Heart right ventricle (tissue), 16 donors: ENCODE measurements at regions not wholly inside any gene's neighbourhood (a gene's known extent, or its start where the extent isn't known, plus 50 kb on each side); places are given as distances from the start of the nearest gene placed in this dataset.

ENCODE experiments used
- ATAC-seq, 8 donors: fragments of 200-7000 bp; cut with Tn5 transposase; one replicate each; pipeline ENCODE4 v1.9.1; 2020; ENCODE audit warnings: mild to moderate bottlenecking in 8 of 8, moderate library complexity in 8 of 8, moderate number of reproducible peaks in 1 of 8
- DNase-seq, 2 donors: peaks; one replicate each; pipeline ENCODE4 v3.0.0-alpha.2; 2020
- H3K27ac ChIP-seq, 10 donors: fragments of 200-600 bp; sonication (generic) in 2 of 10; one replicate each; pipeline versions ENCODE4 v1.5.0 to v1.8.0; 2020 to 2022; ENCODE audit warnings: mild to moderate bottlenecking in 3 of 10
- H3K27me3 ChIP-seq, 7 donors: fragments of 200-600 bp; one replicate each; pipeline ENCODE4 v1.8.0; 2021 to 2022; ENCODE audit warnings: mild to moderate bottlenecking in 2 of 7
- H3K36me3 ChIP-seq, 9 donors: fragments of 200-600 bp; sonication (generic) in 1 of 9; one replicate each; pipeline versions ENCODE4 v1.5.0 to v1.8.0; 2020 to 2022; ENCODE audit warnings: mild to moderate bottlenecking in 2 of 9
- H3K4me1 ChIP-seq, 9 donors: fragments of 200-600 bp; sonication (generic) in 1 of 9; one replicate each; pipeline versions ENCODE4 v1.5.0 to v1.8.0; 2020 to 2022; ENCODE audit warnings: mild to moderate bottlenecking in 4 of 9
- H3K4me3 ChIP-seq, 10 donors: fragments of 200-600 bp; sonication (generic) in 2 of 10; one replicate each; pipeline versions ENCODE4 v1.5.0 to v1.8.0; 2020 to 2022; ENCODE audit warnings: mild to moderate bottlenecking in 7 of 10, moderate library complexity in 2 of 10
- H3K9me3 ChIP-seq, 11 donors: fragments of 200-600 bp in 10 of 11; sonication (generic) in 2 of 11; one replicate each; pipeline versions ENCODE4 v1.5.0 to v1.8.0; 2013 to 2022; ENCODE audit warnings: mild to moderate bottlenecking in 2 of 11, control low read depth in 1 of 11, moderate library complexity in 1 of 11
- WGBS, 2 donors: extraction: QIAGEN DNeasy Blood & Tissue Kit; methylation state at CpG; one replicate each; pipeline ENCODE4 v1.1.7; 2013; ENCODE audit warnings: inconsistent platforms in 1 of 2; 5-methylcytosine and 5-hydroxymethylcytosine counted together
- intact Hi-C, 10 donors: fragments of 100-400 bp; cut with DNase I; formaldehyde crosslinking; loops; one replicate each; pipeline versions ENCODE4 v1.11.1 to v1.14.2; 2022
- TF ChIP-seq, protein P1 (sequence below), 9 donors: fragments of 200-600 bp; sonication (generic) in 2 of 9; IDR thresholded peaks; one replicate each; pipeline versions ENCODE4 v1.5.0 to v1.8.0; 2021 to 2022; ENCODE audit warnings: antibody characterized with exemption in 9 of 9, mild to moderate bottlenecking in 5 of 9, moderate library complexity in 1 of 9
- donor health status: Arrhythmogenic right ventricular cardiomyopathy.
- donor health status: ischemic (EF 13 %, LVEDD 7.1; RV severe dilation, severe dysfunction).
- donor health status: healthy with polysubstance abuse.
- donor health status: DM: no; HTN: yes; CAD: no.
- donor health status: DM: no; HTN: no; CAD: no.
- donor health status: ischemic (EF 25% LVEDD 6.9; RV normal size, moderate dysfunction).
- donor health status: ischemic (EF 25% LVEDD 5.7; RV mildly dilated, moderate dysfunction).
- donor health status: healthy.
- donor health status: DM: yes; HTN: yes; CAD: no.
- donor health status: Ischemic cardiomyopathy.
- donor health status: ischemic (EF 35%, LVEDD 5.7; RV mildly dilated, moderate dysfunction).
- donor health status: nonischemic (EF 11% LVEDD 7.7; RV severe dilation, severe dysfunction).
- donor health status: DM: yes; HTN: yes; CAD: no.
- donor health status: PGD.
- donor health status: ischemic (EF 29% LVEDD 5.4; RV normal size, mild dysfunction).
- donor health status: nonischemic (EF 23%, LVEDD 6.1; RV moderate dilation, normal function).

DNA sequence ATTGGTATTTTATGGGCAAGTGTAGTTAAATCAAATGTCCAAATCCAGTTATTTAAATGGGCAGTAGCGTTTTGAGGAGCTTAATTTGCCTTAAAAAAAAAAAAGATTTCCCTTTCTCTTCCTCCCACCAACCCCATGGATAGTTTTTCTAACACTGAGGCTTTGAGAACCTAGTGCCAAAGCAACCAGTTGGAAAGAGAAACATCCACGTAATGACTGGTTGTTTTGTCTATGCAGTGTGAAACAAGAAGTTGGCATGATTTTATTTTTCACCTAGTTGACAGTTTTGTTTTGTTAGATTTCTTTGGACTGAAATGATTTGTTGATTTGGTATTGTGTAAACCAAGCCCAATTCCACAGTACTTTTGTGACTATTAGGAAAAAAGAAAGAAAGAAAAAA is 170.0 kb downstream of the SOX2 start:
- intact Hi-C loops: no loop called here
- TF ChIP-seq, protein P1, sequence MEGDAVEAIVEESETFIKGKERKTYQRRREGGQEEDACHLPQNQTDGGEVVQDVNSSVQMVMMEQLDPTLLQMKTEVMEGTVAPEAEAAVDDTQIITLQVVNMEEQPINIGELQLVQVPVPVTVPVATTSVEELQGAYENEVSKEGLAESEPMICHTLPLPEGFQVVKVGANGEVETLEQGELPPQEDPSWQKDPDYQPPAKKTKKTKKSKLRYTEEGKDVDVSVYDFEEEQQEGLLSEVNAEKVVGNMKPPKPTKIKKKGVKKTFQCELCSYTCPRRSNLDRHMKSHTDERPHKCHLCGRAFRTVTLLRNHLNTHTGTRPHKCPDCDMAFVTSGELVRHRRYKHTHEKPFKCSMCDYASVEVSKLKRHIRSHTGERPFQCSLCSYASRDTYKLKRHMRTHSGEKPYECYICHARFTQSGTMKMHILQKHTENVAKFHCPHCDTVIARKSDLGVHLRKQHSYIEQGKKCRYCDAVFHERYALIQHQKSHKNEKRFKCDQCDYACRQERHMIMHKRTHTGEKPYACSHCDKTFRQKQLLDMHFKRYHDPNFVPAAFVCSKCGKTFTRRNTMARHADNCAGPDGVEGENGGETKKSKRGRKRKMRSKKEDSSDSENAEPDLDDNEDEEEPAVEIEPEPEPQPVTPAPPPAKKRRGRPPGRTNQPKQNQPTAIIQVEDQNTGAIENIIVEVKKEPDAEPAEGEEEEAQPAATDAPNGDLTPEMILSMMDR (IDR thresholded peaks at IDR 0.05): no peak
- Histone ChIP-seq H3K9me3 (no peaks in the 10 kb centered on the region), H3K4me3 (no peak overlapping the region), H3K36me3 (no peaks in the 10 kb centered on the region), H3K27me3 (peaks cover 0 to 3% (median 0%) of the 10 kb centered on the region in 7 donors), H3K27ac (no peak overlapping the region), H3K4me1 (no peaks in the 10 kb centered on the region)
- WGBS, 2 donors: 48 to 57% methylated on average over 2 of the region's 2 CpGs
- no peak for DNase-seq
- ATAC-seq: no peak

DNA sequence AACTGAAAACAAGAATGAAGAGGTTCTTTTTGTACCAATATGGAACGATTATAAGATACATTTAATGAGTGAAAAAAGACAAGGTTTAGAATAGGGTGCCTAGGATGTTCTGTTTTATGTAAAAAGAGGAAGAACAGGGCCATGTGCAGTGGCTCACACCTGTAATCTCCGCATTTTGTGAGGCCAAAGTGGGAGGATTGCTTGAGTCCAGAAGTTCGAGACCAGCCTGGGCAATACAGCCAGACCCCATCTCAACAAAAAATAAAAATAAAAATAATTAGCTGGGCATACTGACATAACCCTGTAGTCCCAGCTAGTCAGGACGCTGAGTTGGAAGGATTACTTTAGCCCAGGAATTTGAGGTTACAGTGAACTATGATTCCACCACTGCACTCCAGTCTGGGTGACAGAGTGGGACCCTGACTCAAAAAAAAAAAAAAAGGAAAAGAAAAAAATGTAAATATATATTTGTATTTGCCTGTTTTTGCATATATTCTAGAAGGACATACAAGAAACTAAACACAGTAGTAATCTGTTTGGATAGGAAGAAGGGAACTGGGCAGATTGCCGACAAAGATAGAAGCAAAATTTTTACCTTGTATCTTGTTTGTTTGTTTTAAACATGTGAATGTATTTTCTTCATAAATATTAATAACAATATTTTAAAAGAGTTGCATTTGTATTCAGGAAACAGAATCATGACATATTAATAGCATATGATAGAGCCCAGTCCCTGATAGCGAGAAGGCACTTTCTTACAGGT is 174.3 kb downstream of the SOX2 start:
- WGBS, 2 donors: 82 to 90% methylated on average over 6 of the region's 6 CpGs
- TF ChIP-seq, protein P1 (IDR thresholded peaks at IDR 0.05): no peak
- Histone ChIP-seq H3K4me3 (no peak overlapping the region), H3K36me3 (no peaks in the 10 kb centered on the region), H3K27ac (no peak overlapping the region), H3K9me3 (peaks cover 0 to 3% (median 0%) of the 10 kb centered on the region in 11 donors), H3K27me3 (peaks cover 0 to 7% (median 0%) of the 10 kb centered on the region in 7 donors), H3K4me1 (no peaks in the 10 kb centered on the region)
- no peak for ATAC-seq
- no peak for DNase-seq
- intact Hi-C loops: no loop called here

DNA sequence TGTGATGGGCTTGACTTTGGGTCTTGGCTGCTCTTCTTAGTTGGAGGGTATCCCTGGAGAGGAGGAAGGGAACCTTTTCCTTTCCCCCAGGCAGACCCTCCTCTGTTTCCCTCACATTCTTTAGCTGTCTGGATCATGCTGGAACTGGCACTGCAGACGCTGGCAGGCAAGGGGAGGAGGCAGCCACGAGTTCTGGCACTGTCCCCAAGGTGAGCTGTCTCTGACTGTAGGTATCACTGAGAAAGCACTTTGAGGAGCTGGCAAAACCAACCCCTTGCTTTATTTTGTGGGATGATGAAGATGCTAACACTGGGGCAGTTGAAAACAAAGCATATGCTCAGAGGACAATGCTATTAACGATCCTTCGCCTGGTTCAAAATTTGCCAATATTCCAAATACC is 175.0 kb downstream of the SOX2 start:
- H3K9me3 ChIP-seq: peaks cover 0 to 3% (median 0%) of the 10 kb centered on the region in 11 donors
- H3K4me1 ChIP-seq: no peaks in the 10 kb centered on the region
- TF ChIP-seq, protein P1 (IDR thresholded peaks at IDR 0.05): no peak
- peaks cover 0 to 7% (median 0%) of the 10 kb centered on the region in 7 donors for H3K27me3 ChIP-seq
- 56 to 62% methylated on average over 4 of the region's 4 CpGs for WGBS, 2 donors
- H3K27ac ChIP-seq: no peak overlapping the region
- H3K4me3 ChIP-seq: no peak overlapping the region
- intact Hi-C loops: no loop called here
- ATAC-seq (no peak), DNase-seq (no peak)
- H3K36me3 ChIP-seq: no peaks in the 10 kb centered on the region

DNA sequence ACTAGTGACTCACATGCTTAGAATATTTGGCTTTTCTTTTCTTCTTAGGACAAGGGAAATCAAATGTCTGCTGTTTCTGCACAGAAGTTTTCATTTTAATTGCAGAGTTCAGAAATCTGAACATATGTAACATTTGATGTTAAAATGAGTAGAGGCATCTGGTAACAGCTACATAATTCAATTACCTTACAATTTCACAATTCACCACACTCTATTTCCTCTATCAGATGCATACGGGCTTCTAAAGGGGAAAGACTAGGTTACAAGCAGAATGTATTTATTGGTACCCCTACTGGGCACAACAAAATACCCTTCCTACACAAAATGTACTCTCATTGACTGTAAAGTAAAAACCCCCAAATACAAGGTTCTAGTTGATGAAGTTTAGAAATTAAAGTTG is 176.0 kb downstream of the SOX2 start:
- Histone ChIP-seq H3K9me3 (peaks cover 0 to 3% (median 0%) of the 10 kb centered on the region in 11 donors), H3K4me1 (no peaks in the 10 kb centered on the region), H3K4me3 (no peak overlapping the region), H3K27ac (no peak overlapping the region), H3K27me3 (peaks cover 0 to 7% (median 0%) of the 10 kb centered on the region in 7 donors), H3K36me3 (no peaks in the 10 kb centered on the region)
- DNase-seq (no peak), ATAC-seq (no peak)
- WGBS, 2 donors: 52 to 64% methylated on average over 1 of the region's 1 CpG
- intact Hi-C loops: no loop called here
- TF ChIP-seq, protein P1 (IDR thresholded peaks at IDR 0.05): no peak
